ENCODE measurements at regions not wholly inside any gene's neighbourhood (a gene's known extent, or its start where the extent isn't known, plus 50 kb on each side); places are given as distances from the start of the nearest gene placed in this dataset.
"Not testable (repeated sequence)": the region's sequence is repeated elsewhere in the genome, so short reads cannot be mapped to it uniquely, and the experiment has no call there.

- DNase-seq, result no peak
These were observed 1138.0 kb upstream of the TMPRSS15 start for GRCh38 chr21:19541602-19542001.

GRCh38 chr21:19544493-19544892 lies 1140.9 kb upstream of the TMPRSS15 start:
- DNase-seq, result not testable (repeated sequence)

GRCh38 chr21:19547951-19548840 lies 1144.6 kb upstream of the TMPRSS15 start:
- no peak for DNase-seq

GRCh38 chr21:19553919-19554615 lies 1150.5 kb upstream of the TMPRSS15 start:
- DNase-seq, result no peak

- DNase-seq, result no peak
These were observed 1153.5 kb upstream of the TMPRSS15 start for GRCh38 chr21:19557046-19557445.

GRCh38 chr21:19557488-19557887 lies 1153.9 kb upstream of the TMPRSS15 start:
- DNase-seq, result no peak

GRCh38 chr21:19565587-19565986 lies 1162.0 kb upstream of the TMPRSS15 start:
- no peak for DNase-seq

GRCh38 chr21:19566975-19567374 lies 1163.4 kb upstream of the TMPRSS15 start:
- DNase-seq, result no peak

- DNase-seq, result no peak
These were observed 1173.8 kb upstream of the TMPRSS15 start for GRCh38 chr21:19577381-19577780.

GRCh38 chr21:19590044-19590443 lies 1186.5 kb upstream of the TMPRSS15 start:
- DNase-seq, result no peak

GRCh38 chr21:19603011-19603593 lies 1199.5 kb upstream of the TMPRSS15 start:
- DNase-seq, result no peak

- no peak for DNase-seq
These were observed 1204.6 kb upstream of the TMPRSS15 start for GRCh38 chr21:19608101-19608621.

- DNase-seq, result no peak
These were observed 1206.0 kb upstream of the TMPRSS15 start for GRCh38 chr21:19609611-19610010.

- DNase-seq, result no peak
These were observed 1218.4 kb upstream of the TMPRSS15 start for GRCh38 chr21:19621837-19622496.

GRCh38 chr21:19640964-19641363 lies 1237.4 kb upstream of the TMPRSS15 start:
- DNase-seq, result no peak

- no peak for DNase-seq
These were observed 1244.8 kb upstream of the TMPRSS15 start for GRCh38 chr21:19648391-19648790.

- no peak for DNase-seq
These were observed 1279.9 kb upstream of the TMPRSS15 start for GRCh38 chr21:19683492-19683891.

GRCh38 chr21:19684328-19684727 lies 1280.7 kb upstream of the TMPRSS15 start:
- DNase-seq, result no peak

GRCh38 chr21:19692231-19692630 lies 1288.6 kb upstream of the TMPRSS15 start:
- DNase-seq, result no peak

- no peak for DNase-seq
These were observed 1292.2 kb upstream of the TMPRSS15 start for GRCh38 chr21:19695796-19696195.

- no peak for DNase-seq
These were observed 1296.9 kb upstream of the TMPRSS15 start for GRCh38 chr21:19700476-19700875.

GRCh38 chr21:19702726-19703125 lies 1295.5 kb upstream of the NCAM2 start:
- DNase-seq, result no peak

GRCh38 chr21:19704832-19705231 lies 1293.4 kb upstream of the NCAM2 start:
- DNase-seq, result no peak

Measured in activated CD8-positive, alpha-beta memory T cell treated with anti-CD3 and anti-CD28 coated beads for 24 hours (primary cell).